NB4 (cell line): ENCODE measurements at regions not wholly inside any gene's neighbourhood (a gene's known extent, or its start where the extent isn't known, plus 50 kb on each side); places are given as distances from the start of the nearest gene placed in this dataset.
"Not testable (repeated sequence)": the region's sequence is repeated elsewhere in the genome, so short reads cannot be mapped to it uniquely, and the experiment has no call there.

ENCODE experiments used
- DNase-seq: peaks from one replicate; pipeline ENCODE4 v3.0.0; 2010; ENCODE audit warnings: low read depth
- H3K4me3 ChIP-seq: one replicate; pipeline ENCODE4 v1.5.1; 2011; ENCODE audit warnings: mild to moderate bottlenecking, low read depth, low read length, moderate library complexity
- MYC ChIP-seq: IDR thresholded peaks from 2 replicates; pipeline ENCODE4 v1.6.1; 2011; ENCODE audit warnings: low read depth, low read length
- POLR2A ChIP-seq: IDR thresholded peaks from 2 replicates; pipeline ENCODE4 v1.6.1; 2011; ENCODE audit warnings: mild to moderate bottlenecking; ENCODE audit not compliant: insufficient read length; ENCODE audit errors: extremely low read depth
- TF ChIP-seq, protein P1 (sequence below): IDR thresholded peaks from 2 replicates; pipeline ENCODE4 v1.6.1; 2011; ENCODE audit warnings: low read depth, low read length
- TF ChIP-seq, protein P2 (sequence below): IDR thresholded peaks from one replicate; pipeline ENCODE4 v1.5.1; 2012; ENCODE audit warnings: low read depth, low read length

DNA sequence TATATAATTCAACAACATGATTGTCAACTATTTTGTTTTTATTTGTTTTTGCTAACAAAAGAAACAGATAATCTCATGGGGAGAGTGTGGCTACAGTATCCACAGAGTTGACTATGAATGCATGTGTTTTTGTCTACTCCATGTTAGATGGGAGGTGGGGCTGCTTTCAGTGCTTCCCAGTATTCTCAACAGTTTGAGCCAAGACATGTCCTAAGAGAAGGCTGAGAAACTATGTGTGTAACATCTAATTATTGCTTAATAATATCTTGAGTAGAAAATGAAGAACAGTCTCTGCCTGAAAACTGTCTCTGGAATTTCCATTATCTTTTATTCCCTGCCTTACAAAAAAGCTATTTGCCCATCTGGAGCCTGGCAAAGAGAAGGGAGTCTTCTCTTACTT, 178.8 kb upstream of the MMADHC start:
- no peak overlapping the region for H3K4me3 ChIP-seq
- no peak for DNase-seq
- TF ChIP-seq MYC, result no peak
- TF ChIP-seq POLR2A, result no peak
- TF ChIP-seq, protein P1, sequence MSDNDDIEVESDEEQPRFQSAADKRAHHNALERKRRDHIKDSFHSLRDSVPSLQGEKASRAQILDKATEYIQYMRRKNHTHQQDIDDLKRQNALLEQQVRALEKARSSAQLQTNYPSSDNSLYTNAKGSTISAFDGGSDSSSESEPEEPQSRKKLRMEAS, result no peak
- TF ChIP-seq, protein P2, sequence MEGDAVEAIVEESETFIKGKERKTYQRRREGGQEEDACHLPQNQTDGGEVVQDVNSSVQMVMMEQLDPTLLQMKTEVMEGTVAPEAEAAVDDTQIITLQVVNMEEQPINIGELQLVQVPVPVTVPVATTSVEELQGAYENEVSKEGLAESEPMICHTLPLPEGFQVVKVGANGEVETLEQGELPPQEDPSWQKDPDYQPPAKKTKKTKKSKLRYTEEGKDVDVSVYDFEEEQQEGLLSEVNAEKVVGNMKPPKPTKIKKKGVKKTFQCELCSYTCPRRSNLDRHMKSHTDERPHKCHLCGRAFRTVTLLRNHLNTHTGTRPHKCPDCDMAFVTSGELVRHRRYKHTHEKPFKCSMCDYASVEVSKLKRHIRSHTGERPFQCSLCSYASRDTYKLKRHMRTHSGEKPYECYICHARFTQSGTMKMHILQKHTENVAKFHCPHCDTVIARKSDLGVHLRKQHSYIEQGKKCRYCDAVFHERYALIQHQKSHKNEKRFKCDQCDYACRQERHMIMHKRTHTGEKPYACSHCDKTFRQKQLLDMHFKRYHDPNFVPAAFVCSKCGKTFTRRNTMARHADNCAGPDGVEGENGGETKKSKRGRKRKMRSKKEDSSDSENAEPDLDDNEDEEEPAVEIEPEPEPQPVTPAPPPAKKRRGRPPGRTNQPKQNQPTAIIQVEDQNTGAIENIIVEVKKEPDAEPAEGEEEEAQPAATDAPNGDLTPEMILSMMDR, result no peak

GRCh38 chr2:149765636-149766035, 178.1 kb upstream of the MMADHC start:
- DNase-seq, result no peak
- TF ChIP-seq, protein P2, result no peak
- no peak overlapping the region for H3K4me3 ChIP-seq

- TF ChIP-seq POLR2A, result no peak
- TF ChIP-seq, protein P1, result no peak
- TF ChIP-seq, protein P2, result no peak
- TF ChIP-seq MYC, result no peak
- DNase-seq, result no peak
- H3K4me3 ChIP-seq, result no peak overlapping the region
Measured at GRCh38 chr2:149765003-149765402, 177.4 kb upstream of the MMADHC start.

DNA sequence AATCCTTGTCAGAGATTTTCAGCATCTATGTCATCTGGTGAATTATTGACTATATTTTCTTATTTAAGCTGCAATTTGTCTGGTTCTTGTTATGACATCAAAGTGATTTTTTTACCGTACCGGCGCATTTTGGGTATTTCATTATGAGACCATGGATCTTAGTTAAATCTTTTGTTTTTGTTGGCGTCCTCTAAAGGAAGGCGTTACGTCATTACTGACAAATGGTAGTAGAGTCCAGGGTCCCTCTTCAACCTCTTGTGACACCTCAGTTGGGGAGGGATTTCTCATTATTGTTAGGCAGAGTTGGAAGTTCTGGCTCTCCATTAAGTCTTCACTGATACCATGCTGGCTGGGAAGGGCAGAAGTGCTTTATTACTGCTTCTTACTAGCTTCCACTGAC, 175.8 kb upstream of the MMADHC start:
- H3K4me3 ChIP-seq, result no peak overlapping the region
- TF ChIP-seq MYC, result no peak
- no peak for TF ChIP-seq POLR2A
- TF ChIP-seq, protein P2, result no peak
- TF ChIP-seq, protein P1, result no peak
- DNase-seq, result no peak

GRCh38 chr2:149761611-149762010, 174.0 kb upstream of the MMADHC start:
- no peak overlapping the region for H3K4me3 ChIP-seq
- no peak for DNase-seq
- TF ChIP-seq, protein P1, result no peak
- TF ChIP-seq POLR2A (no peak), MYC (no peak)
- TF ChIP-seq, protein P2, result no peak

GRCh38 chr2:149759382-149759781, 171.8 kb upstream of the MMADHC start:
- DNase-seq, H3K4me3 ChIP-seq: not testable (repeated sequence)

DNA sequence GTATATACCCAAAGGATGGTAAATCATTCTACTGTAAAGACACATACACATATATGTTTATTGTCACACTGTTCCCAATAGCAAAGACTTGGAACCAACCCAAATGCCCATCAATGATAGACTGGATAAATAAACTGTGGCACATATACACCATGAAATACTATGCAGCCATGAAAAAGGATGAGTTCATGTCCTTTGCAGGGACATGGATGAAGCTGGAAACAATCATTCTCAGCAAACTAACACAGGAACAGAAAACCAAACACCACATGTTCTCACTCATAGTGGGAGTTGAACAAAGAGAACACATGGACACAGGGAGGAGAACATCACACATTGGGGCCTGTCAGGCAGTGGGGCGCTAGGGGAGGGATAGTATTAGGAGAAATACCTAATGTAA, 167.1 kb upstream of the MMADHC start:
- H3K4me3 ChIP-seq, DNase-seq: not testable (repeated sequence)
